Prostate gland (tissue), 2 donors: ENCODE measurements at regions not wholly inside any gene's neighbourhood (a gene's known extent, or its start where the extent isn't known, plus 50 kb on each side); places are given as distances from the start of the nearest gene placed in this dataset.

Source experiments
- DNase-seq: peaks from one replicate; pipeline ENCODE4 v3.0.0-alpha.2; 2019; ENCODE audit warnings: low spot score
- H3K27ac ChIP-seq, 2 donors: fragments of 200-600 bp; sonication (generic); 2 replicates each; pipeline ENCODE4 v1.5.1; 2017 to 2019
- H3K27me3 ChIP-seq: fragments of 200-600 bp; sonication (generic); replicated peaks from 2 replicates; pipeline ENCODE4 v1.5.1; 2019; ENCODE audit not compliant: insufficient read depth
- H3K36me3 ChIP-seq, 2 donors: fragments of 200-600 bp; sonication (generic); 1 replicate in 1 of 2; 2 replicates in 1 of 2; pipeline versions ENCODE4 v1.5.1 to v1.8.1; 2017 to 2019
- H3K4me1 ChIP-seq: fragments of 200-600 bp; sonication (generic); replicated peaks from 2 replicates; pipeline ENCODE4 v1.5.1; 2019
- H3K4me3 ChIP-seq, 2 donors: fragments of 200-600 bp; sonication (generic); 2 replicates each; pipeline ENCODE4 v1.5.1; 2017 to 2019
- H3K9me3 ChIP-seq: fragments of 200-600 bp; sonication (generic); 2 replicates; pipeline ENCODE4 v1.5.1; 2017
- POLR2A ChIP-seq: fragments of 450-650 bp; IDR thresholded peaks from one replicate; pipeline ENCODE4 v1.6.1; 2016; ENCODE audit warnings: antibody characterized with exemption, mild to moderate bottlenecking
- POLR2AphosphoS5 ChIP-seq: sonication (generic); formaldehyde crosslinking; IDR thresholded peaks from one replicate; pipeline ENCODE4 v1.6.1; 2017; ENCODE audit warnings: antibody characterized with exemption
- WGBS: methylation state at CpG from one replicate; pipeline ENCODE4 v1.1.5; 2018; 5-methylcytosine and 5-hydroxymethylcytosine counted together
- intact Hi-C: fragments of 100-400 bp; cut with DNase I; formaldehyde crosslinking; loops from one replicate; pipeline ENCODE4 v1.14.2; 2022
- TF ChIP-seq, protein P1 (sequence below), 4 experiments: fragments of 200-600 bp in 2 of 4; fragments of 450-650 bp in 2 of 4; sonication (generic) in 2 of 4; IDR thresholded peaks; 1 replicate in 3 of 4; 2 replicates in 1 of 4; pipeline ENCODE4 v1.5.1; 2016 to 2019; ENCODE audit warnings: antibody characterized with exemption in 4 of 4, mild to moderate bottlenecking in 2 of 4, moderate library complexity in 2 of 4

DNA sequence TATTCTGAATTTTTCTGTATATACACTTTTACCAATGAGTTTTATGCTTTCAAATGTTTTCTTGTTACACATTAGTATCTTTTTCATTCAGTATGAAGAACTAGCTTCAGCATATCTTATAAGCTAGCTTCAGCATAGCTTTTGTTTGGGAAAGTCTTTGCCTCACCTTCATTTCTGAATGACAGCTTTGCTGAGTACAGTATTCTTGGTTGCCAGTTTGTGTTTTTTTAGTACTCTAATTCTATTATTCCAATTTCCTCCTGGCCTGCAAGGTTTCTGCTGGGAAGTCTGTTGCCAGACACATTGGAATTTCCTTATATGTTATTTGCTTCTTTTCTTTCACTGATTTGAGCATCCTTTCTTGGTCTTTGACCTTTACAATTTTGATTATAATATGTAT lies 278.8 kb downstream of the SPATA18 start:
- DNase-seq = no peak
- Histone ChIP-seq H3K4me1 (no peaks in the 10 kb centered on the region), H3K27me3 (no peaks in the 10 kb centered on the region), H3K4me3 (no peak overlapping the region), H3K27ac (no peak overlapping the region), H3K36me3 (no peaks in the 10 kb centered on the region), H3K9me3 (no peaks in the 10 kb centered on the region)
- TF ChIP-seq, protein P1, sequence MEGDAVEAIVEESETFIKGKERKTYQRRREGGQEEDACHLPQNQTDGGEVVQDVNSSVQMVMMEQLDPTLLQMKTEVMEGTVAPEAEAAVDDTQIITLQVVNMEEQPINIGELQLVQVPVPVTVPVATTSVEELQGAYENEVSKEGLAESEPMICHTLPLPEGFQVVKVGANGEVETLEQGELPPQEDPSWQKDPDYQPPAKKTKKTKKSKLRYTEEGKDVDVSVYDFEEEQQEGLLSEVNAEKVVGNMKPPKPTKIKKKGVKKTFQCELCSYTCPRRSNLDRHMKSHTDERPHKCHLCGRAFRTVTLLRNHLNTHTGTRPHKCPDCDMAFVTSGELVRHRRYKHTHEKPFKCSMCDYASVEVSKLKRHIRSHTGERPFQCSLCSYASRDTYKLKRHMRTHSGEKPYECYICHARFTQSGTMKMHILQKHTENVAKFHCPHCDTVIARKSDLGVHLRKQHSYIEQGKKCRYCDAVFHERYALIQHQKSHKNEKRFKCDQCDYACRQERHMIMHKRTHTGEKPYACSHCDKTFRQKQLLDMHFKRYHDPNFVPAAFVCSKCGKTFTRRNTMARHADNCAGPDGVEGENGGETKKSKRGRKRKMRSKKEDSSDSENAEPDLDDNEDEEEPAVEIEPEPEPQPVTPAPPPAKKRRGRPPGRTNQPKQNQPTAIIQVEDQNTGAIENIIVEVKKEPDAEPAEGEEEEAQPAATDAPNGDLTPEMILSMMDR (IDR thresholded peaks at IDR 0.05) = no peak
- TF ChIP-seq POLR2AphosphoS5 (no peak), POLR2A (no peak)
- intact Hi-C loops = no loop called here

DNA sequence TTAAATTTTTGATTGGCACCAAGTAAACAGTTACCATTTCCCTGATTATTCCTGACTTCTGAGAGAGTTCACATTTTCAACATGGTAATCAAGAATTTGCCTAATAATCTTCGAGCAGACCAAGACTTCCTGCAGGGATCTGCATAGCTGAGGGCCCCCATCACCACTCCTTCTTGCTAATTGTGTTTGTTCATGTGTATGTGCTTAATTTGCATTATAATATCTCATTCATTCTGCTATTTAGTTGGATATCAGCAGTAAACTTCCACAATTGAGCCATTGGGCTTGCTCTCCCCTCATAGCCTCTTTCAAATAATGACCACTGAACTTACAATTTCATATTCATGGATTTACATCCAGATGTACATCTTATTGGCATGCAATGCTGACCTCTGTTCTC lies 292.5 kb downstream of the SPATA18 start:
- Histone ChIP-seq H3K4me3 (no peak overlapping the region), H3K9me3 (no peaks in the 10 kb centered on the region), H3K27me3 (no peaks in the 10 kb centered on the region), H3K4me1 (no peaks in the 10 kb centered on the region), H3K36me3 (no peaks in the 10 kb centered on the region), H3K27ac (no peak overlapping the region)
- TF ChIP-seq, protein P1 (IDR thresholded peaks at IDR 0.05) = no peak
- no peak for TF ChIP-seq POLR2A
- TF ChIP-seq POLR2AphosphoS5 = no peak
- 83% methylated on average over 1 of the region's 1 CpG for WGBS
- no peak for DNase-seq
- intact Hi-C loops = no loop called here

DNA sequence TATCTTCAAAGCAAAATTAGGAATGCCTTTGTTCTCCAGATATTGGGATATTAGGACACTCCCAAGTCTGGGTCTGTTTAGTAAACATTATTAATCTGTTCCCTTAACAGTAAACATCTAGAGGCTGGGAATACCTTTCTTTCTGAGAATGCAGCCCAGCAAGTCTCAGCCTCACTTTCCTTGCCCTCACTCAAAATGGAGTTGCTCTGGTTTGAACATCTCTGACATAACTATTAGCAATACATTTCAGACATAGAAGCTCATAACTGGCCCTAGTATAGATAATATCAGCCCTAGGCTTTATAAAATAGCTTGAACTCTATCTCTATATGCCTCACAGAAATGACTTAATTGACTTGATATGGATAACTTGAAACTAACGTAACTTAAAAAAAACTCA lies 299.8 kb downstream of the SPATA18 start:
- intact Hi-C loops = no loop called here
- H3K27me3 ChIP-seq = no peaks in the 10 kb centered on the region
- no peaks in the 10 kb centered on the region for H3K4me1 ChIP-seq
- no peak overlapping the region for H3K4me3 ChIP-seq
- no peak for DNase-seq
- H3K36me3 ChIP-seq = no peaks in the 10 kb centered on the region
- 91% methylated on average over 1 of the region's 1 CpG for WGBS
- TF ChIP-seq POLR2AphosphoS5 = no peak
- no peak for TF ChIP-seq POLR2A
- TF ChIP-seq, protein P1 (IDR thresholded peaks at IDR 0.05) = no peak
- H3K9me3 ChIP-seq = no peaks in the 10 kb centered on the region
- H3K27ac ChIP-seq = no peak overlapping the region

DNA sequence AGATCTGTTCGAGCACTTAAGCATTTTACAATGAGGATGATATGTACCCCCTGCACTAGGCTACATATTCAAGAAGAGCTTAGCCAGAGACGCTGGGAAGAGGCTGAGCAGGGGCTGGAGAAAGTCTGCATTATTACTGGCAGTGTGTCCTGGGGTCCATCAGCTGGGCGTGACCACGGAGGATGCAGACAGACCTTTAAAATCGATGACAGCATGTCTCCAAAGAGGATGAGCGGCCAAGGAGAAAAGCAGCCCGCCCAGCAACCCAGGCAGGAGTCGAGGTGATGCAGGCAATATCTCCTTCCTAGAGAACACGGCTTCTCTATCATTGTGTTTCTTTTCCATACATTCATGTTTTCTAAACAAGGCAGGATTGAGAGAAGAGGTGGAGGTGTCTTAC lies 300.7 kb downstream of the USP46 start:
- TF ChIP-seq POLR2A (no peak), POLR2AphosphoS5 (no peak)
- TF ChIP-seq, protein P1 (IDR thresholded peaks at IDR 0.05) = no peak
- Histone ChIP-seq H3K4me1 (no peaks in the 10 kb centered on the region), H3K27ac (no peak overlapping the region), H3K27me3 (no peaks in the 10 kb centered on the region), H3K4me3 (no peak overlapping the region), H3K9me3 (no peaks in the 10 kb centered on the region), H3K36me3 (no peaks in the 10 kb centered on the region)
- intact Hi-C loops = no loop called here
- DNase-seq = no peak
- 84% methylated on average over 9 of the region's 9 CpGs for WGBS

DNA sequence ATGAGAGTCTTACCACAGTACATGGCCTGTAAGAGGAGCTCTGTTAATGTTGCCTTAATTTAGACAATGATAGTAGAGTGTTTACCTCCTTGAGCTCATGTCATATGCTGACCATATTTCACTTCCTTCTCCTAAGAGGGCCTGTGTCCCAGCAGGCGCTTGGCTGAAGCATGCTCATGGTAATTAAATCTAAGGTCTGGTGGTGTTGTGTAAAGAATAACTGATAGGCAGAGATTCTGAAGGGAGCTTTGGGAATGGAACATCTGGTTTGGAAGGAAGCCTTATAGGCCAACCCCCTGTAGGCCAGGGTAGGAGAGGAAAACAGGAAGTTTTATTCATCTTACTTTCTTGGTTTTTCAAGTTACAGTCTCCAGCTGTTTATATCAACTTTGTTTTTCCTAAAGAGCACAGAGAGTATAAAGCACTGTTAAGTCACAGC lies 300.2 kb downstream of the USP46 start:
- DNase-seq = no peak
- Histone ChIP-seq H3K27me3 (no peaks in the 10 kb centered on the region), H3K4me3 (no peak overlapping the region), H3K27ac (no peak overlapping the region), H3K9me3 (no peaks in the 10 kb centered on the region), H3K36me3 (no peaks in the 10 kb centered on the region), H3K4me1 (no peaks in the 10 kb centered on the region)
- intact Hi-C loops = no loop called here
- 85% methylated on average over 1 of the region's 1 CpG for WGBS
- TF ChIP-seq, protein P1 (IDR thresholded peaks at IDR 0.05) = no peak
- TF ChIP-seq POLR2AphosphoS5 (no peak), POLR2A (no peak)
